COR-L47 (cell line): ENCODE measurements at regions not wholly inside any gene's neighbourhood (a gene's known extent, or its start where the extent isn't known, plus 50 kb on each side); places are given as distances from the start of the nearest gene placed in this dataset.

Experiments used
- DNase-seq: peaks from one replicate; lab custom pipeline; 2025; lab: John Stamatoyannopoulos, UW

DNA sequence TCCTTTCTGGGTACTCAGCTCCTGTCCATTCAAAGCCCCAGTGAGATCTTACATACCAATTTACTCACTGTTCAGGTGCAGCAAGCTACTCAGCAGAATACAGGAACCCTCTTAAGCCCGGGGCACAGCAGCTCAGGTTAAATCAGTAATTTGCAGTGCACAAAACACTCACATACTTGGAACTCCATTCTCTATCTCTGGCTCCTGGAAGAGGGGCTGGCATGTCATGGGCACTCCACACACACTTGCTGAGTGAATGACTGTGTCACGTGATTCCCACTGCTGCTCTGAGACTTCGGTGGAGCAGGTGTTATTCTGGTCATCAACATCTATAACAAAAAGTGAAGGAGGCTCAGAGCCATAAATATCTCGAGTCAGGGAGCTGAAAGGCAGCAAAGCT lies 157.3 kb upstream of the BDNF start:
- DNase-seq = no peak

DNA sequence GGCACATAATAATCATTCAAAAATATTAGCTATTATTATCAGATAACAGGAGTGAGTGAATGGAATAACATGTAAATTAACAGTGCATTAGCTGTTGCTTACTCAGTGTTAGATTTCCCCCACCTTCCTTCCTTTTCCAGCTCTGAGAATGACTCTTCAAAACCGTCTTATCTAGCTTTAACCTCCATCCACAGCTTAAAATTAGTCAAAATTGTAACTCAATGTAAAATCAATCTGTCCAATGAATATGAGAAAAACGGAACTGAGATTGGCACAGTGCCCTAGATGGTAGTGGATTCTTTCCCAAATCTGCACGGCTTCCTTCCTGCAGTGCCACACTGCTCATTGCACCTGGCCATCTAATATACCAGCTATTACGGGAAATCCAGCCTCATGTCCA lies 156.8 kb upstream of the BDNF start:
- no peak for DNase-seq

DNA sequence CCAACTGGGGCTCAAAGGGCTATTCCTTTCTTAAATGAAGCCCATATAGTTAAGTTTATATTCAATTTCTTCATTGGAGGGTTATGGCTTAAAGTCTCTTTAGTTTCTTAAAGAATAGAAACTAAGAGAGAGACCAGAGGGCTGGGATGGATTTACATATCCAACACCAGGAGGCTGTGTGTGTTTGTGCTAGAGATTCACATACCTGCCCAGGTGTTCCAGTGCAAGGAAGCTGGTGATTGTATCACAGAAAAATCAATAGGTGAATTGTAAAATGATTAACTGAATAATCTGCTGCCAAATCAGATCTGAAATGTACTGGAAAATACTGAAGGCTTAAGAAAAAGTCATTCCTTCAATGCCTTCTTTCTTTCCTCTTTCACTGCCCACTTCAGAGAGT lies 148.2 kb upstream of the BDNF start:
- no peak for DNase-seq

DNA sequence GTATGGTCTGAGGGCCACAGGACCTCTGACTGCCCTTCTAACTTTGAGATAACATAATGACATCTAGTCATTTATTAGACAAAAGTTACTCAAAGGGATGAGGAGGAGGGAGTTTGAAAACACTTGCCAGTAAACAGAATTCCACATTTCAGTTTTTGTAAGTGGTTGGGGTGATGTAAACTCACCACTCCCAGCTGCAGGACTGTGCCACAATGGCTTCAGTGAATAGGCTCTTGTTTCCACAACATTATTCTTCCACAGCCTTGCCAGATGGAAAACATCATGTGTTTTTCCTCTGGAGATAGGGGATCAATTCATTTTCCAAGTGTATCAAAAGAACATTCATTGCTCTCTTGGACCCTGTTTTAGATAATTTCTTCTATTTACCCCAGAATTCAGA lies 147.2 kb upstream of the BDNF start:
- DNase-seq = no peak

DNA sequence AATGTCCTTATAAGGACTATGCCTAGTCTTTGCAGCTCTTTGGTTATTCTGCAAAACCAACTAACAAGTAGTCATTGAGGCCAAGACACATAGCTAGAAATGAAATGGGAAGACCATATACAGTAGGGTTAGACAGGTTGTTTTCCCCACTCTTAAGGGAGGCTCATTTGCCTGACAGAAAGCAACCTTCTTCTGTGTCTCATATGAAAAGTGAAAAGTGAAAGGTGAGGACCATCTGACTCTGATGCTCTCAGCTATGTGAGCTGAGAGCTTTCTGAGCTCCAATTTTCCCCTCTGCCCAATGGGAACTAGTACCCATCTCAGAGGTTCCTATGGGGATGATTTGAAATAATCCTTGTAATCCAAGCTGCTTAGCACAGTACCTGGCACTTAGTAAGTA lies 142.0 kb upstream of the BDNF start:
- no peak for DNase-seq

DNA sequence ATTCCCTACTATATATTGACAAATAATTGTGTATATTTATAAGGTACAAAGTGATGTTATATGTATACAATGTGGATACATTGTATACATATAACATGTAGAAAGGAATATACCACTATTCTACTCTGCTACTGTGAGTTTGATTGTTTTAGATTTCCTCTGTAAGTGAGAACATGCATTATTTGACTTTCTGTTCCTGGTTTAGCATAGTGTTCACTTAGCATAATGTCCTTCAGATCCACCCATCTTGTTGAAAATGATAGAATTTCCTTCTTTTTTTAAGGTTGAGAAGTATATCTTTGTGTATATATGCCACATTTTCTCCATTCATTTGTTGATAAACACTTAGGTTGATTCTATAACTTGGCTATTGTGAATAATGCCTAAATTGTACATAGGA lies 140.8 kb upstream of the BDNF start:
- no peak for DNase-seq

DNA sequence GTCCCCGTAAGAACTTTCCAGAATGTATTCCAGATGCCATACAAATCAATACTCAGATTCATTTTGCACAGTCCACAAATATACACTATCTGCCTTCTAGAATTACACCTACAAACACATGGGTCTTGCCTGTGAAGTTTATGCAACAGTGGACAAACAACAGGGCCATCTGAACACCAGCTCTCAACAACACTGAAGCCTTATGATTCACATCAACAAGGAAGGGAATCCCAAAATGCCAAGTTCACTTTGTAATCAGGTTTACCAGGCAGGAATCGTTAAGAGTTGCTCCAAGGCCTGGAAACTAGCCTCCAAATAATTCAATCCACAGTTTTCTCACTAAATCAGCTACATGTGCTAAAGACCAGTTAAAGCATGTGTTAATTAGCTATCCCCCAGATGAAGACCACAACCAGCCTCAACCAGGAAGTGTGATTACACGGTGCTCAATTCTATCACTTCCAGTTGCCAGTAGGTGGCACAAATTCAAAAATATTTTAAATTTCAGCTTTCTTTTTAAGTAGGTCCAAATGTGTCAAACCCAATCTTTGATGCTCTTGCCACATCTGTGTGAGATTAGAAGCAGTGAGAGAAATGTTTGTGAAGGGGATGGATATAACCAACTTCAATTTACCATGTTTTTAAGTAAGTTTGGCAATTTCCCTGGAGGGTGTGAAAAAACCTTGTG lies 139.1 kb upstream of the BDNF start:
- DNase-seq = no peak

DNA sequence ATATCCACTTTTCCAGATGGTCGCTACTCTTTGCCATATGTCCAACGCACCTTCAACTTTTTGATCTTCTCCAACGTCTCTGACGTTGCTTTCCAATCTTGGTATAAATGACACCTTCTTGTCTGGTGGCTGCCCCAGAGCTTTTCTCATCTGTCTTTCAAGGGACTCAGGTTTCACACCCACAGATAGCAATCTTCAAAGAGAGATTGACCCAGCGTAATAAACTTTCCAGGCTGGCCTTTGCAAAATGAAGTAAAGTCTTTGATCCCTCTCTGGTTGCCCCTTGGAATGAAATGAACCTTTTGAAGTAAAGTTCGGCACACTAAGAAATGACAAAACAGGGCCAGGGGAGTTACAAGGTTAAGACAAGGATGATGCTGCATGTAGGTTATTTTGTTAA lies 138.4 kb upstream of the BDNF start:
- no peak for DNase-seq

DNA sequence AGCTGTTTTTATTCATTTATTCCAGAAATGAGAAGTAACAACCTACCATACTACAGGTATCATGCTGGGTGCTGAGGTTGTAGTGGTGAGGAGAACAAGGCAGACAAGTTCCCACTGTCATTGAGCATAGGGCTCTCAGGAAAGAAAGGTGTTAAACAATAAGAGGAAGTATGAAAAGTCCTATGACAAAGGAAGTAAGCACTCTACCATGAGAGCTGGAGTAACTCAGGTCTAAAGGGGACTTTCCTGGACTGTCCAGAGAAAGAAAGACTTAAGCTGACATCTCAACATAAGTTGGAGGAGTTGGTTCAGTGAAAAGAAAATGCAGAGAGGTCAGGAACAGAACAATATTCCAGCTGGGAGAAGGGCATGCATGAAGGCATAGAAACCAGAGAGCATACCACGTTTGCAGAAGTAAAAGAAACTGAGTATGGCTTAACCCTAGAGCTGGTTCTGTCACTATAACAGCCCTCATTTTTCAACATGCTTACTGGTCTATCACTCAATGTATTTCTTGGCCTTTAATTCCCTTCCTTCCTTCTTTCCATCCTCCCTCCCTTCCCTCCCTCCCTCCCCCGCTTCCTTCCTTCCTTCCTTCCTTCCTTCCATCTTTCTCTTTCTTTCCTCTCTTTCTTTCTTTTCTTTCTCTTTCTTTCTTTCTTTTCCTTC lies 137.8 kb upstream of the BDNF start:
- no peak for DNase-seq

DNA sequence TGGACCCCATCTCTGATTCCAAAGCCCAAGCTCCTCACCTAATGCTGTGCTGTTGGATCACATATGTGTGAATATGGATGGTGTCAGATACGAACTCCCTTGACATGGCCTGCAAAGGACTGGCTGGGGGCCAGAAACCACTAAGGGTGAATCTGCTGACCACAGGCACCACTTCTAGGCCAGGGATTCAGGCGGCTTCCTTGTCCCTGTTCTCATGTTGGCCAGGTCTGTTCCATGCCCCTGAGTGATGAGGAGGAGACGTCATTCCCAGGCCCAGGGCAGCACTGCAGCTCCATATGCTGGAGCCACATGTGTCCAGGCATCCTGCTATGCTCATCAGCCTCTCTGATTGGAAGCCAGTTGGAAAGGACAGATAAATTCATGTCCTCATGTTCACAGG lies 130.0 kb upstream of the BDNF start:
- no peak for DNase-seq

DNA sequence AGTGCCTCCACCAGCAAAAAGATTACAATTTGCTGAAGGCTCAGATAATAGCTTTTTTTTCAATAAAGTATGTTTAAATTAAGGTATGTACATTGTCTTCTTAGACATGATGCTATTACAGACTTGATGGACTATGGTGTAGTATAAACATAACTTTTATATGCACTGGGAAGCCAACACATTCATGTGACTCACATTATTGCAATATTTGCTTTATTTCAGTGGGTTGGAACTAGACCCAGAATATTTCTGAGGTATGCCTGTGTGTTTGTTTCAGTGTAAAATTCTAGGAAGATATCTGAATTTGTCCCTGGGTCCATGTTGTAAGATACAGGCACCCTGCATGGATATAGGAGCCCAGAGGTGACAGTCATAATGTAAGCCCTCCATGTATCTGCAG lies 120.0 kb upstream of the BDNF start:
- no peak for DNase-seq

DNA sequence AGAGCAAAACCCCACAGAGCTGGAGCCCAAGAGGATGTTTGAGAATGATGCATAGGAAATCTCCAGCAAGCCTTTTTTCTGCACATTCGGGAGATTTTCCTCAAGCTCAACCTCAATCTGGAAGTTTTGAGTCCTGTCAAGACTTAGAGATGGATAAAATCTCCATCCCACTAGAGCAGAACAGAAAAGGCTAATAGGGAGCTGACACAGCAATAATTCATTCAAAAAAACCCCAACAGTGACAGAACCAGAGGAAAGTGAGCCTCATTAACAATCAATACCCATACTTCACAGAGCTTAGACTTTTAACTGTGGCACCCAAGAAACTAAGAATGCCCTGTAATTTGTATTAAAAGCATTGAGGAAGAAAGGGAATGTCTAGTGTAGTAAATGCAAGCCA lies 115.9 kb upstream of the BDNF start:
- DNase-seq = no peak

DNA sequence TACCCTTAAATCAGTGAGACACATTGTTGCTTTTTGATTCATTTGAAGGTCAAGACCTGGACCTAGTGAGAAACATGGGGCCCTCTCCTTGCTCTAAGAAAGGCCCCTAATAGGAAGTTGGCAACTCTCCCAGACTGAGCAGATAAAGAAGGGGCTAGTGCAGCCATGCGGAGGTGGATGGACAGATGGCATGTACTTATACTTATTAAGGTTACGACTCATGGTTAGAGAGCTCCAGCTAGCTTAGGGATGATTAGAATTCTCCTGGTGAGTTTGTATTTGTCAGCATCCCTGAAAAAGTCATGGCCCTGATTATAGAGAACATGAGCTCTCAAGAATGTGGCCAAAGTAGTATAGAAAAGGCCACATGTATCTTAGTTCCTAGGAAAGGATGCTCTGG lies 112.1 kb upstream of the BDNF start:
- DNase-seq = no peak

DNA sequence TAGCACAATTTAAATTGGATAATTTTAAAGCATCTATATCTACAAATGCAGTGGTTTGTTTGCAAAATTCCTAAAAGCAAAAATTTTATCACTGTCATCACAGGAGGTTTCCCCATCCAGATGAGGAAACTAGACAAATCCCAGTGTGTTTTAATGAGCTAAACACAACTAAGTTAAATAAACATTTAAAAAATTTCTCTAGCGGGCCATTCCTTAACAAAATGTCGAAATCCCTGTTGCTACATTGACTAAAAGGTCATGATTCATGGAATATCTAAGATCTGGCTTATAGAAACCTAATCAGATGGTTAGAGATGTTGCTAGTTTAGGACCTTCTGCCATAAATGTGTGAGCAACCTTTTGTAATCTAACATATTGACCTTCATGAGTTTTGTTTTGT lies 107.3 kb upstream of the BDNF start:
- no peak for DNase-seq

DNA sequence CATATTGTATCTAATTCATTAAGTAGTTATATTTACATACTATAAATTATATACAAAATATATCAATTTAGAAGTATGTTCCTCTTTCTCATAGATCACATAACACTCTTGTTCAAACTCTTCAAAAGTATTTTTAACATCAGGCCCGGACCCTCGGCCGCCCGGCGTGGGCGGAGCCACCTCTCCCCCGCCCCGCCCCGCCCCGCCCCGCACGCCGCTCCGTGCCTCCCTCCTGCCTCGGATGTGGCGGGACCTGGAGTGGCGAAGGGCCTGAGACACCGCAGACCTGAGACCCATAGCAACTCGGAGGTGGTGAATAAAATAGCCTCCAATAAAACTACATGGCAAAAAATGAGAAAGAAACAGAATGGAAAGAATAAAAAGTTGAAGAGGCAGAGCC lies 105.9 kb upstream of the BDNF start:
- DNase-seq = no peak

DNA sequence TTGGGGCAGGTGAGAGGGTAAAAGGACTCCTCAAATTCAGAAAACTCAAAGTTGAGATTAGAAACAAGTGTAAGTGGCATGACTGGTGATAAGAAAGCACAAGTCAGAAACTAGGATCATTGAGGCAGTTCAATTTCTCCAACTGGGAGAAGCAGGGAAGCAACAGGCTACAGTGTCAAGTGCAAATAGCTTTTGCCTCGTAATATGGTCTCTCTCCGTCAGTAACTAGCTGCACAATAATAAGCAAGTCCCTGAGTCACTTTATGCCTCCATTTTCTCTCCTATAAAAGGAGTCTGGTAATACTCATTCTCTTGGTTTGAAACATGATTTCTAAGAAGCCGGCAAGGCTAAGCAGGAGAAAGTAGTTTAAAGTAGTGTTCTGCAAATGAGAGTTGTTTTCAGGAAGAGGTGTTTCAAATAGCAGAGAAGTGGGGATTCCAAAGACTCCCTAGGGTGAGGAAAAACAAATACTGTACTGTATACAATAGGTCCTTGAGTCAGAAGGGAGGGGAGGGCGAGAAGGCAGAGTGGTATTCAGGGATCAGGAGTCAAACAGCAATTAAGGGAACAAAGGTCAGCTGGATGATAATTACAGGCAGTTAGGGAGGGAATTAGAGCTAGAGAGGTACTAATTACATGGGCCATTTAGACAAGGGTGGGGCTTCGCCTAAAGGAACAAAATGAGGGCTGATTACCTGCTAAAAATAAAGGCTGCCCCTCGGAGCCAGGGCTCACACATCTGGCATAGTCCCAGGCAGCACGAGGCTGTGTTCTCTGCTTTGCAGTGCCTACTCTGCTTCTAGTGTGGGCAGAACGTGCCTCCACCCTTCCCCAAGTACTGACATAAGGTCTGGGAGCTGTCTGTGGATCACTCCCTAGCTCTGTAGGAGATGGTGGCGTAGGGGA lies 96.0 kb upstream of the BDNF start:
- peak; percentile 92 for DNase-seq

DNA sequence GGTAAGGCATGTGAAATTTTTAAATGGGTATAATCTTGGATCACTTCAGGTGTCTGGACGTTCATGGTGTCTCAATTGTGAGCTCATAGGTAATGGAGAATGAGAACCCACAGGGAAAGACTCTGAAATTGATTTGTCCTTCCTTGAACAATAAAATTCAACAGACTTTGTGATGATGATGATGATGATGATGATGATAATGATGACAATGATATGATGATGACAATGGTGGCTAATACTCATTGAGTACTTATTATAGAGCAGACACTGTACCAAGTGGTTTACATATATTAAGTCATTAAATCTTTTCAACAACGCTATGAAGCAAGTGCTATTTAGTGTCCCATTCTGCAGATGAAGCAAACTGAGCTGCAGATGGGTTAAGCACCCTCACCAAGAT lies 86.6 kb upstream of the BDNF start:
- DNase-seq = no peak

DNA sequence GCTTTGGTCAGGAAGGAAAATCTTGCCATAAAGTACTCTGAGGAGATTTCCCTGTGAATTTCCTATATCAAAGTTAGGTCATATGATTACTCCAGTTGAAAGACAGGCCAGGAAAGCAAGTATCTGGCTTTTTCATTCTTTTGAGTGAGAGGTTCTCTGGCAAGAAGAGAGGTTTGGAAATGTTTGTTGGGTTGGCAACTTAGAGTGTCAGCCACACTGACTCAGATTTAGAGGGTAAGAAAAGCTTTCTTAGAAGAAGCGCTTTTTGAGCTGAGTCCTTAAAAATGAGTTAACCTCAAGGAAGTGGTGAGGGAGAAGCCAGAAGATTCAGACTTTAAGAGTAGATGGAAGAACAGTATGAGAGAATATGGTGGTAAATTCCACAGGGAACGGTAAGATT lies 86.1 kb upstream of the BDNF start:
- no peak for DNase-seq

DNA sequence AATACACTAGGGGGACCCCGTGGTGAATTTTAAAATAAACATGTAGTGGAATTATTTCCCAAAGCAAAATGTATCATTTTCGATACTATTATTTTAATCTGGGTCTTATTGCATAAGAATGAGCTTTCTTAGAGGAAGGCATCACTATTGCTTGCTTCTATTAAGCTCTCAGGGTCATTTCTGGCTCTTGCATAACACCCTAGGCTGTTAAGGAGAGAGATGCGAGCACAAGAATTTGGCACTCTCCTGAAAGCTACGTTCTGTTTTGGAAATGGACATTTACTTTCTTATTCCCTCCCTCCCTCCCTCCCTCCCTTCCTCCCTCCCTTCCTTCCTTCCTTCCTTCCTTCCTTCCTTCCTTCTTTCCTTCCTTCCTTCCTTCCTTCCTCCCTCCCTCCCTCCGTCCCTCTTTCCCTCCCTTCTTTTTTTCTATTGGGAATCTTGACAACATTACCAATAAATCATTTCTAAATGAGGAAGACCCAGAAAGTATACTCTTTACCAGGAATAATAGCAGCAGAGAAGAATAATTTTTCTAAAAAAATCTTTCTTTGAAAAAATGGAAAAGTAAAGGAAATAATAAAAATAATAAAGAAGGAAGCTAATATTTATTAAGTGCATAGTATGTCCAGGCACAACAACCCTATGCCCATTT lies 83.6 kb upstream of the BDNF start:
- no peak for DNase-seq

DNA sequence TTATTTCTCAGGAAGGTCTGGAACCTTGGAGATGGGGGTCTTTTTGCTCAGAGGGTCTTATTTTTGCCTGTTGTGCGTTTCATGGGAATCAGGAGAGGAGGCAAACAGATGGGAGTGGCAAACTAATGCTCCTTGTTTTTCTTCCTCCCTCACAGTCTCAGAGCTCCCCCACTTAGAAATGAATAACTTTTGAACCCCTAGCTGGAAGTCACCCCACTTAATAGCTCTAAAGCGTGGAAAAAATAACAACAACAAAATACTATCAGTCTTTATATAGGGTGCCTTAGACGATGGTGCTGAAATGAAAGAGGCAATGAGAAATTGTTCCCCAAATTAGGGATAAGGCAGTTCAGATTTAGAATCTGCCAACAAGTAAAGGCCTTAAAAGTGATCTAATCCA lies 76.8 kb upstream of the BDNF start:
- no peak for DNase-seq

DNA sequence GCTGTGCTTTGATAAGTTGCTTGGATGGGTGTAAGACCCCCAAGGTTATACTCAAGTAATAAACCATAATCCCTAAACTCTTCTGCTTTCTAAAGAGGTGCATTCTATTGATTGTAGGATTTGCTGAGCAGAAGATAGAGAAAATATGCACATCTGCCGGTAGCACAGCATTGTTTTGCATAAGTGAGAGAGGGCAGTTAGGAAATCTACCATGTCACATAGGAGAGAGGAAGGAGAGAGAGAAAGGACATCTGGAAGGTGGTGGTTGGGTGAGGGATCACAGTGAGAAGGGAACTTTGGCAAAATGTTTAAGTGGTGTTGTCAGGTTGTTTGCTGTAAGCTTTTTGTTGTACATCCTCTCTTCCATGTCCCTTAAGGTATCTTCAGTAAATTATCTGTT lies 73.6 kb upstream of the BDNF start:
- no peak for DNase-seq

DNA sequence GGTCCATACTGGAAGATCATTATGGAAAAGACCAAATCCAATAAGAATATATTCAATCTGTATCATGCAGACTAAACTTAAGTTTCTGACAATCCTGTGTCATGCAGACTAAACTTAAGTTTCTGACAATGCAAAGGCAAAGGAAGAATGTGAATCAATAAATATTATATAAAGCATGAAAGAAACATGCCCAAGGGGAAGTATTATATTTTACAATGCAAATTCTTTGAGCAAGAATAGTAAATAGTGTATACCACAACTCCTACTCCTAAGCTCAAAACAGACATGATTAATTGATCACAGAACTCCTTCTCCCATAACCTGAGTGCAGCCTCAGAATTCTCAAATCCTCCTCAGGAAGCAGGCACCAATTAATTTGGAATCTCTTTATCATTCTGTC lies 71.3 kb upstream of the BDNF start:
- DNase-seq = no peak

DNA sequence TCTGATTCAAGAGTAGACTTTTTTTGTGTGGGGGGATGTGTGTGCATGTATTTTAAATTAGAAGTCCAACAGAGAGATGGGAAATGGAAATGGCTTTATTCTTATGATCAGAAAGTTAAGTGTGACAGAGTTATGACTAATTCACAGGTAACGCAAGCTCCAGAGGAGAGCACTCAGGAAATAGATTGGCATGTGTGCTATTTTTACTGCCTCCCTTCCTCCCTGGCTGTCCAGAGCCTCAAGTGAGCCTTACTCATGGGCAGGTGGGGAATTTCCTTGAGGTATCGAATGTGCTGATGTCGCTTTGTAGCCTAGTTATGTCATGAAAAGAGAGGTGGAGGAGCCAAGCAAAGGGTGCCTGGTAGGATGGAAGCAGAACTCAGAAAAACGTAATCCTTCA lies 70.3 kb upstream of the BDNF start:
- DNase-seq = no peak
